ENCODE measurements at regions not wholly inside any gene's neighbourhood (a gene's known extent, or its start where the extent isn't known, plus 50 kb on each side); places are given as distances from the start of the nearest gene placed in this dataset.

GRCh38 chr7:153948060-153948459 lies 104.1 kb upstream of the DPP6 start:
- H3K27me3 ChIP-seq (ENCODE audit: control insufficient read depth, insufficient read depth, low read length) = peaks cover 2% of the 10 kb centered on the region; the same call in 1 of the 2 replicates
- BruUV-seq (replicated peaks) = no TSS peak
- no peaks in the 10 kb centered on the region for H3K4me1 ChIP-seq (ENCODE audit: control insufficient read depth, insufficient read depth, low read length)
- ChIA-PET POLR2A (no interaction called here), CTCF (no interaction called here)
- no peak for ATAC-seq
- no peak overlapping the region for H3K27ac ChIP-seq (ENCODE audit: low read length)
- H3K36me3 ChIP-seq (ENCODE audit: control insufficient read depth, insufficient read depth, low read length) = no peaks in the 10 kb centered on the region
- no peak overlapping the region for H3K4me3 ChIP-seq (ENCODE audit: low read depth in 2 of 2, low read length in 2 of 2)
- no peak for TF ChIP-seq POLR2AphosphoS5 (IDR thresholded peaks at IDR 0.05; ENCODE audit: low read depth, low read length)
- TF ChIP-seq, protein P1, sequence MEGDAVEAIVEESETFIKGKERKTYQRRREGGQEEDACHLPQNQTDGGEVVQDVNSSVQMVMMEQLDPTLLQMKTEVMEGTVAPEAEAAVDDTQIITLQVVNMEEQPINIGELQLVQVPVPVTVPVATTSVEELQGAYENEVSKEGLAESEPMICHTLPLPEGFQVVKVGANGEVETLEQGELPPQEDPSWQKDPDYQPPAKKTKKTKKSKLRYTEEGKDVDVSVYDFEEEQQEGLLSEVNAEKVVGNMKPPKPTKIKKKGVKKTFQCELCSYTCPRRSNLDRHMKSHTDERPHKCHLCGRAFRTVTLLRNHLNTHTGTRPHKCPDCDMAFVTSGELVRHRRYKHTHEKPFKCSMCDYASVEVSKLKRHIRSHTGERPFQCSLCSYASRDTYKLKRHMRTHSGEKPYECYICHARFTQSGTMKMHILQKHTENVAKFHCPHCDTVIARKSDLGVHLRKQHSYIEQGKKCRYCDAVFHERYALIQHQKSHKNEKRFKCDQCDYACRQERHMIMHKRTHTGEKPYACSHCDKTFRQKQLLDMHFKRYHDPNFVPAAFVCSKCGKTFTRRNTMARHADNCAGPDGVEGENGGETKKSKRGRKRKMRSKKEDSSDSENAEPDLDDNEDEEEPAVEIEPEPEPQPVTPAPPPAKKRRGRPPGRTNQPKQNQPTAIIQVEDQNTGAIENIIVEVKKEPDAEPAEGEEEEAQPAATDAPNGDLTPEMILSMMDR (IDR thresholded peaks at IDR 0.05) = peak; percentile 41
- TF ChIP-seq TCF7L2 (IDR thresholded peaks at IDR 0.05; ENCODE audit: low read depth, low read length) = no peak
- in situ Hi-C loops (cut with HindIII; ENCODE audit: low pct_unique_long_range_greater_than_20kb, low sequenced_read_pairs) (no loop called here), intact Hi-C loops (cut with micrococcal nuclease; ENCODE audit: unreplicated experiment) (no loop called here)
- H3K9me3 ChIP-seq (ENCODE audit: control insufficient read depth, insufficient read depth, low read depth, low read length) = no peaks in the 10 kb centered on the region
- no peak for DNase-seq (ENCODE audit: low read depth, low spot score)

- CTCF ChIA-PET = no interaction called here
- Histone ChIP-seq H3K4me3 (ENCODE audit: low read depth in 2 of 2, low read length in 2 of 2) (no peak overlapping the region), H3K27me3 (ENCODE audit: control insufficient read depth, insufficient read depth, low read length) (peaks cover 2% of the 10 kb centered on the region; the same call in 1 of the 2 replicates), H3K27ac (ENCODE audit: low read length) (no peak overlapping the region), H3K36me3 (ENCODE audit: control insufficient read depth, insufficient read depth, low read length) (no peaks in the 10 kb centered on the region), H3K4me1 (ENCODE audit: control insufficient read depth, insufficient read depth, low read length) (no peaks in the 10 kb centered on the region), H3K9me3 (ENCODE audit: control insufficient read depth, insufficient read depth, low read depth, low read length) (no peaks in the 10 kb centered on the region)
- DNase-seq (ENCODE audit: low read depth, low spot score) (no peak), ATAC-seq (no peak)
- BruUV-seq (replicated peaks) = no TSS peak
- POLR2A ChIA-PET = no interaction called here
- in situ Hi-C loops (cut with HindIII; ENCODE audit: low pct_unique_long_range_greater_than_20kb, low sequenced_read_pairs) = no loop called here
- intact Hi-C loops (cut with micrococcal nuclease; ENCODE audit: unreplicated experiment) = no loop called here
- no peak for TF ChIP-seq POLR2AphosphoS5 (IDR thresholded peaks at IDR 0.05; ENCODE audit: low read depth, low read length)
- no peak for TF ChIP-seq TCF7L2 (IDR thresholded peaks at IDR 0.05; ENCODE audit: low read depth, low read length)
- TF ChIP-seq SIN3A (IDR thresholded peaks at IDR 0.05; ENCODE audit: borderline replicate concordance, insufficient read depth, low read depth, low read length) = no peak
- TF ChIP-seq REST (IDR thresholded peaks at IDR 0.05; ENCODE audit: insufficient read depth in 1 of 2, low read depth in 2 of 2, low read length in 1 of 2) = no peak
- TF ChIP-seq, protein P1 (IDR thresholded peaks at IDR 0.05) = no peak
Measured at GRCh38 chr7:153951316-153951715, 100.9 kb upstream of the DPP6 start.
